Glomerular visceral epithelial cell (primary cell): ENCODE measurements at regions not wholly inside any gene's neighbourhood (a gene's known extent, or its start where the extent isn't known, plus 50 kb on each side); places are given as distances from the start of the nearest gene placed in this dataset.

Experiments
- DNase-seq: peaks from one replicate; pipeline ENCODE4 v3.0.0-alpha.2; 2016; ENCODE audit errors: extremely low spot score

DNA sequence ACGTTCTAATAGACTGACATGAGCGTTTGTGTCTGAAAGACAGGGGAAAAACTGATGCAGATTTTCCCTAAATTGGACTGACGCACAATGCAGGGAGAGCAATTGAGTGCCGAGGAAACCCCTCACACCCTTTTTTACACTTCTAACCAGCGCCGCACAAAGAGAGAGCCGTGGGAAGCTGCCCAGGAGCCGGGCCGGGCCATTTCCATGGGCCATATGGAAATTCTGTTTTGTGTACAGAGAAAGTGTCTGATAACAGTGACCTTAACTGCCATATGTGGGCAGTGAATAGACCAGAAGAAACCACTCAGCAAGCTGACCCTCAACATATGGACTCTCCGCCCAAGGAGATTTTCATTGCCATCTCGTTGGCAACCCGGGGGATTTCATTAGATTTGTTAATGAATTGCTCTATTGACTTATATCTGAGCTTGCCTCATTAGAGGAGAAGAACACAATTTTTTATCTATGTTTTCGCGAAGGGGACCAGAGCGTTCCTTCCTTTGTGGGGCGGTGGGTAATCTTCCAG lies 225.9 kb upstream of the IRX3 start:
- DNase-seq, result no peak

DNA sequence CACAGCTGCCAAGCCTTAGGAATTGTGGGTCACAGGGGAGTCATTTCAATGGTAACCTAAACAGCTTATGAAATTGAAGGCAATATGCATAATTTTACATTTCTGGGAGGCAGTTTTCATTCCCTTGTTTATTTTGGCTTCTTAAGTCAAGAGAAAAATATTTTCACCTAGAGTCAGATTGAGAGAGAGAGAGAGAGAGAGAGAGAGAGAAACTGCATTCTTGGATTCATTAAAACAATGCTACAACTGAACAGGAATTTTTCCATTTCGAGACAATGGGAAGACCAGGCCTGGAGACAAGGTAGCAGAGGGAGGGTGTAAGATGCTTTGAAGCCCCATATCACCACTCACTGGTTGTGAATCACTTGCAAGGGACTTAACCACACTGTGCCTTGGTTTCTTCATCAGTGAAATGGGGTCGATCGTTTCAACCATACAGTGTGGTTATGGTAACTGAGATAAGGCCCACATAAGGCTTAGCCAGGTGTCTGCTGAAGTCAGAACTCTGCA lies 224.7 kb upstream of the IRX3 start:
- no peak for DNase-seq

DNA sequence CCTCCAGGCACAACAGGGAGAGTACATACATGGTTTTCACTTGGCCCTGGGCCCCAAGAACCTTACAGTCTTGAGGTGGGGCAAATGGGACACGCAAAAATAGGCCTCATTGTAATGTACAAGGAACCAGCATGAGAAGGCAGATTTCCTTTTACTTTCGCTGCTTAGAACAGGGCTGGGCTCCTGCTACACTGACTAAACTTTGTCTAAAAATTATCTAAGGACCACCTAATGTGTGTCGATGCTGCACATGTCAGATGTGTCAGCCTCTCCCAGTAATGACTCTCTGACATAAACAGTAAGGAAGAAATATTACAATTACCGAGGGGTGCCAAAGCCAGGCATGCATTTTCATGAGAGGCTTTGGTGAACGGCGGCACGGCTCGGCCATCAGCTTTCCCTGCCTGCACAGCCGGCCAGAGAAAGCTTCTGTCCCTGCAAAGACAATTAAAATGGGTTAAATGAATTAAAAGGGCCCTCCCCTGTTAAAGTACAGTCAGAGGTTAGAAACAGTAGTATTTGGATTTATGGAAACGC lies 224.2 kb upstream of the IRX3 start:
- DNase-seq, result no peak

DNA sequence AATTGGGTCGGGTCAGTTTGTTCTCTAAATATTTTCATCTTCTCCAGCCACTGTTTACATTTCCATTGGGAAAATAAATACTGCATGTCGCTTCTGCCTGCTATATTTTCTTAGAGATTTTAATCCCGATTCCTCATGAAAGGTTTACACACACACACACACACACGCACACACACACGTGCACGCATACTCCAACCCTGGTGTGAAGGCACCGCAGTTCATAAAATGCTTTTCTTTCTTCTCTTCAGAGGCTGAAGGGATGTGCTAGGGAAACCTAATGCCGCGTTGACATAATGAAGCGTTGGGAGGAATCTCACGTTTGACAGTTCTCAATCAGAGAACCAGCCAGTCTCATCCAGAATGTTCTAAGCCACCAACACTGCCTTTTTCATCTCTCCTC lies 222.9 kb upstream of the IRX3 start:
- DNase-seq, result no peak

DNA sequence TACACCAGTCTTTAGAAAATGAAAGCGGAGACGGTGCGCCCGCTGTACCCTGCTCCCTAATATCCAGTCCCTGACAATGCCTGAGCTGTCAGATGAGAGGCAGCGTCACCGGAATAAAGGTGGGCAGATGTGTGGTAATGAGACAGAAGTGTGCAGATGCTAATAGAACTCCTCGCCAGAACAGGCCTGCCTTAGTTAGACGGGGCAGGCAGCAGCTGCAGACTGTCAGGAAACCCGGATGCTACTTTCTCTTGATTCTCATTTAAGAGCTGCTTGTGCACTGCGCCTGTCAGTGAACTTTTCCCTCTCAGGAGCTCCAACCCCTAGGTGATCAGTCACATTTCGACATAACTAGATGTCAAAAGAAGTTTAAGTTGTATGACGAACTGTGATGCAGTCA lies 221.8 kb upstream of the IRX3 start:
- no peak for DNase-seq

DNA sequence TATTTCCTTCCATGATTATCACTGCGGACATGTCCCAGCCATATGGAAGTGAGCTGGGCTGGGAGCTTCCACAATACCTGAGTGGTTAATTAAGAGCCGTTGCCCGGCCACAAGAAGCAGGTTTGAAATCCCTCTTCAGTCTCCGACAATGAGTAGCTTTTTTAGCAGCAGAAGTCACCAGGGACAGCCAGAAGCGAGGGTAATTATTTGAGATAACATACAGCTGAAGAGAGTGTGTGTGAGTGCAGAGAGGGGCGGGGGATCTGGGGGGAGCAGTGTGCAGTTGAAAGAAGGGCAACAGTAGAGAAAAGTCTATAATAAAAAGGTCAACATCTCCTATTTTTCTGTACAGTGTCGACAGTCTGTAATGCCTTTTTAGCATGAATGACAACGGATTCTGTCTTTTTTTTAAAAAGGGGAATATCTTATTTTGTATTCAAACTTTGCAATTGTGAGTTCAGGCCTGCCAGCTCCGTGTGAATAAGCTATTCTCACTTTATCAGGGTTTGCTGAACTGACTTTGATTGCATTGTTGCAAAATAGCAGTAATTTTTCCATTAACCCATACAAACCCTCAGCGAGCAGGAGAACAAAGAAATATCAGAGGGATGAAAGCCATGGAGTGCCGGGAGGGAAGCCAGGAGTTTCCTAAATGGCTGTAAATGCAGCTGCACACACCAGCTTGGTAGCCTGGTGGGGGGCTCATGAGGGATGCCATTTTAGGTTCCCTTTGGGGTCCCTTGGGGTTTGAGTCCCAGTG lies 220.3 kb upstream of the IRX3 start:
- DNase-seq, result no peak

DNA sequence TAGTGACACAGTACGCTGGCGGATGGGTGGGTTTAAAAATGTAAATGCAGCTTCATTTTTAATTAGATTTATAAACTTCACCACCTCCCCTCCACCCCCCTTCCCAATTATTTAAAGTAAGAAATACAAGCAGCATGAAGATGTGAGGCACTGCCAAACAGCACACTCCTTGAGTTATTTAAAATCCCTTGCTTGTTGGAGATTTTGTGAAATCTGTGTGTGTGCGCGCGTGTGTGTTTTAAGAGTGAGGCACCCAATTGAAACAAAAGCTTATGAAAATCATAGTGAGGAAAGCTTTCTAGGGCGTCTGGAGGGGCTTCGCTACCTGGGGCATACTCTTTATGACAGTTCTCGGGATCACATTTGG lies 219.6 kb upstream of the IRX3 start:
- no peak for DNase-seq

DNA sequence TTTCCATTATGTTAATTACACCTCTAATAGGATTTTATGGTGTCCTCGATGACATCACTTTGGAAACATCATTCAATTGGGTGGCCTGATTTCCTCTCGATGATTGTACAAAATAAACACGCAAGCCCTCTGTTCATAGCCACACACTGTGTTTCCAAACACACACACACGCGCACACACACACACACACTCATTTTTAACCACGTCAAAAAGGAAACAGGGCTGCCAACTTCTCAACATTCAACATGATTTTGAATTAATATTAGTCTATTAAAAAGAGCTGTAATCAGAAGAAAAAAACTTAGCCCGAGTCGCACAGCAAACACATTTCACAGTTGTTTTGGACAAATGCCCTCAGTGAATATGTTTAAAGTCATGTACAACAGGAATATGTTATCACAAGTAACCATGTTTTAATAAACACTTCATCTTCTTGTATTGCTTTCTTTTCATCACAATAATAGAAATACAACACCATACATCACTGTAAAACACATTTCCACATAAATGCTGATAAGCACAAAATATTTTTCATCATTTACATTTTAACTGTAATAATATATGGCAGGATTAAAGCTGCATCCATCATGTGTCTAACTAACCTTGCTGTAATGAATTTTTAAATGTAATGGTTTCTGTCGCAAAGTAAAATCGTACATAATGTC lies 219.1 kb upstream of the IRX3 start:
- no peak for DNase-seq

DNA sequence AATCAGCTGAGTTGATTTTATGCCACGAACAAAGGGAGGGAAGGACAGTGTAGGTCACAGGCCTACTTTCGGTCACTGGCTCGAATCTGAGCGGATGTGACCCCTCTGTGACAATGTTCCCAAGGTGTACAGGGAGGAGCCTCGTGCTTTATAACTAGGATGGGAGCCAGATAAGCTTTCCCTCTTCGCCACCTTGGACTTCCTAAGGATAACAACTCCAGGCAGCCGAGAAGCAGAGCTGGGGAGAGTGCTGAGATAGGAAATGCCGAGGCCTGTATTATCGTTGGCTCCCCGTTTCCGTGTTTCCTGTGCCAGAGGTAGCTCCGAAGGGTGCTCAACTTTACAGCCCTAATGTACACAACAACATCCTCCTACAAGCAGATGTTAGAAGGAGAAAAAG lies 217.8 kb upstream of the IRX3 start:
- DNase-seq, result no peak

DNA sequence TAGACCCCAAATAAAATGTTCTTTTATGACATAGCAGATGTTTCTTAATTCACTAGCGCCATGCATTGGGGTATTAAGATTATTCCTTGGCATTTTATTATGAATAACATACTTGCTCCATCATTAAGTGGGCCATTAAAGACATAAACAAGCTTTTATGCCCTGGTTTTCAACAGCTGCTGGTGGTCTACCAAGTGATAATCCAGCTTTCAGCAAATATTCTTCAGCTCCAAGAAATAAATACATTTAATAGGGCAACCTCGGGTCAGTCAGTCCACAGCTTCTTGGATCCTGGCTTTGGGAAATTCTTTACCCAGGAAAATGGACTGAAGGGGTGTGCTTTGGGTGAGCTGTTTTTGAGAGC lies 217.3 kb upstream of the IRX3 start:
- no peak for DNase-seq

DNA sequence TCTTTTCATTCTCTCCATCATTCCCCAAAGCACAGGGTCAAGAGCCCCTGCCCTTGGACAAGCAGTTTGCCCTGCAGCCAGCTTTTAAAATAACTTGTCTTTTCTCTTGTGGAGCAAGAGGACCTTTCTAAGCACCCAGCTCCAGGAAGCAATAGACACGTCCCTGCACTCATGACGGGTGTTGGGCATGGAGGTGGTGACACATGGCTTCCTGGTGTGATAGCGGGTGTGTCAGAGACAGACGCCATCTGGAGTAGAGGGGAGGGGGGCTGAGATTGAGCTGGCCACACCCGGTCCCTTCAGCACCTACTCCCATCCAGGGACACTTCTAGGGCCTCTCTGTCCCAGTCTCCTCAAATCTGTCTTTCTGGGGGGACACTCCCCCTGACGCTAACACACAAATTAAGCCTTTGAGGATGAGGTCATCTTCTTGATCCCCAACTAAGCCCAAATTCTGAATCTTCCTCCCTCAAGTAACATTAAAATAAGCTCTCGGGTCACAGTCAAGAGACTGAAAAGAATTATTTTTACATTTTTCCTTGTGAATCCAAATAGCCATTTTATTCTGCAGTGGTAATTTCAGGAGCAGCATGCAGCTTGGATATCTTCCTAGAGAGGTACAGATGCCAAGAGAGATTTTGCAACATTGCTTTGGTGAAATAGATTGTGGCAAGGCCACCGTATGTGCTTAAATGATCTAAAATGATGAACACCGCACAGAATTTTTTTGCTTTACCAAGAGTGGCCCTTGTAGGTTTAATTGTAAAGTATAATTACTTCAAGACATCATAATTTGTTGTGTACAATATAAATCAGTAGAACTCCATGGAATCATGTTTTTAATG lies 216.6 kb upstream of the IRX3 start:
- DNase-seq, result no peak

DNA sequence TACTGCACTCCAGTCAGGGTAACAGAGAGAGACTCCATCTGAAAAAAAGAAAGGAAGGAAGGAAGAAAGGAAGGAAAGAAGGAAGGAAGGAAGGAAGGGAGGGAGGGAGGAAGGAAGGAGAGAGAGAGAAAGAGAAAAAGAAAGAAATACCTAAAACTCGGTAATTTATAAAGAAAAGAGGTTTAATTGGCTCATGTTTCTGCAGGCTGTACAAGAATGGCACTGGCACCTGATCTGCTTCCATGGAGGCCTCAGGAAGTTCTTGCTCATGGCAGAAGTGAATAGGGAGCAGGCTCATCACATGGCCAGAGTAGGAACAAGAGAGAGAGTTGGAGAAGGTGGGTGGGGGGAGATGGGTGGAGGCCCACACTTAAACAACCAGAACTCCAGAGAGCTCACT lies 215.2 kb upstream of the IRX3 start:
- no peak for DNase-seq

DNA sequence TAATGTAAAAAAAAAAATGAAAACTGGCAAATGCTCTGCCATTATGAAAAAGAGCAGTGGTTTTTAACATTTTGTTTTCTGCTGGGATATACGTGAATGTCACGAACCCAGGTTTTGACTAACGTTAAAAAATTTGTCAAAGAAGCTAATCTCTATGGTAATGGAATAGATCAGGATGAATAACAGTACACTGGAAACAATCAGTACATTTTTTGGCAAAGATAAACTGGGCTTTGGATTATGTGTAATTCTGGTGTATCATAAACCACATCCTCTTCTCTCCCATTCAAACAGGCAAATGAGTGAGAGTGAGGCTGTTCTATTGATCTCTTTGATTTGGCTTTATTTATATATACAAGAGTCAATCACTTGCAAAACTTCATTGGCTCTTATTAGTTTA lies 207.0 kb upstream of the IRX3 start:
- no peak for DNase-seq

DNA sequence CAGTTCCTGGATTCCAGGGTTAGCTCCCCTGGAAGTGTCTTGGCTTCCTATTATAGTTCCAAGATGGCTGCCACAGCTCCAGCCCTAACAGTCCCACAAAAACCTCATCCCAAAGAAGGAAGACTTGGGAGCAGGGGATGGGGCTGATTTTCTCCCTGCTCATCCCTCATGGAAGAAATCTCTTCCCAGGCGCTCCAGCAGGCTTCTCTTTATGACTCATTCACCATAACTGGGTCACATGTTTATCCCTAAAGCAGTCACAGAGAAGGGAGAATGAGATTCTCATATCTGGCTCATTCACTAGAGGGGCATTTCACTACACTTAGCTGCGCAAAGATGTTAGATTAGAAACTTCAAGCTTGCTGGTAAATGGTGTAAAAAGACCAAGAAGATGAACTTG lies 206.5 kb upstream of the IRX3 start:
- no peak for DNase-seq

DNA sequence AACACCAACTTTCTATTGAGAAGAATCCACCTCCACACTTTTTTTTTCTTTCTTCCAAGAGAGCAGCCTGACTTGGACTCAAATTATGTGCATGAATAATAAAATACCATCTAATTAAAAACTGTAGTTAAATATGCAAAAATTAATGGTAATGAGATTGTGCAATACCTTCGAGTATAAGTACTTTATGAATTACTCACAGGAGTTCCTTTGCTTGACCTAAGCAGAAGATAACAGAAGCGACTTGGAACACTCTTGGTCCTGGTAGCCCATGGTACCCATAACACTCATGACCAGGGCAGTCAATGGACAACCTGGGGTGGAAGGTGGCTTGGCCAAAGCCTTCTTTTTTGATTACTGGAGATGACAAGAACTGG lies 203.5 kb upstream of the IRX3 start:
- no peak for DNase-seq

DNA sequence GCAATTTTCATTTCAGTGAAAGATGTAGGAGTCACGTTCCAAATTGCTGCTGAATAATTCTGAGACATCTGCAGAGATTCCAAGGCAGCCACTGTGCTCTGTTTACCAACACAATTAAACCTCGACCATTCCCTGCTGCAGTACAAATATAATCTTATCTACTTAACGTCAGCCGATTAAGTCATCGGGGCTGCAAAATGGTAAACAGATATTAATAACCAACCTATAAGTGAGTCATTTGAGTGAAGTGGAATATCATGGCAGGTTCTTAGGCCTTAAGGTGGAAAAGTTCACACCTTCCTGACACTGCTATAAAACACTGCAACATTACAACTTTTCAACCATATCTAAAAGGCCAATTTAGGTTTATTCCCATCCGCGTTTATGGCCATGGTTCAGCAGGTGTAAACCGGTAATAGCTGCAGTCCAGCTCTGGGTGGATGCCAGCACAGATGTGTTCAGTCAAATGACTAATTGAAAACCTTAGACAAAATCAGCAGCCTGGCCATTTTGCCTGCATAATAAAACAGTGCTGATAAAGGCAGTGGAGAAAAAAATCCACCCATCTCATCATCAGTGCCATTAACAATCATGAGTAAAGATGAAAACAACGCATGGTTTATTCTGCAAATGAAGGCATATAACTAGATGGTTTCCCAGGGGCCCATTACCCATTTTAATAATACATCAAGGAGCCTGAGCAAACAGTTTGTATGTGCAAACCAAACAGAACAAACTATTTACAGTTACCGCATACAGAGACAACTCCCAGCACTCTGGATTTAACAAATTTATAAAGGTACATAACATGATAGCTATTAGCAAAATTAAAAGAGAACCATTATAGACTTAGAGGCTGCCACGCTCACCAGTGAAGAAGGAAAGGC lies 202.9 kb upstream of the IRX3 start:
- DNase-seq, result no peak

DNA sequence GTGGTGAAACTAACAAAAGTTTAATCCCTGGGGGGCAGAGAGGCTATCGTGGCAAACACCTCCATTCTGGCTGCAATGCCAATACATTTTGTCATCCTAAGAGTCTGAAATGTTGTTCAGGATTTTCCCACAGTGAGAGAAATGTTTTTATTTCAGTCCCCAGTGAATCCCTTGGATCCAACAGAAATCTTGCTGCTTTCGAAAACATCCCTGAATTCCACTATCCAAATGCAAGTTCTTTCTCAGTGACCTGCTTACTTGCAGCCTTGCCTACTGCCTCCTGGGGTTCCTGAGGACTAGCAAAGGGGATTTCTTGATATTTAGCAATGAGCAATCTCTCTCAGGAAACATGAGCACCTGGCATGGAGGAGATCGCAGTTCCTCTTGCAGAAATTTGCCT lies 202.1 kb upstream of the IRX3 start:
- DNase-seq, result no peak

DNA sequence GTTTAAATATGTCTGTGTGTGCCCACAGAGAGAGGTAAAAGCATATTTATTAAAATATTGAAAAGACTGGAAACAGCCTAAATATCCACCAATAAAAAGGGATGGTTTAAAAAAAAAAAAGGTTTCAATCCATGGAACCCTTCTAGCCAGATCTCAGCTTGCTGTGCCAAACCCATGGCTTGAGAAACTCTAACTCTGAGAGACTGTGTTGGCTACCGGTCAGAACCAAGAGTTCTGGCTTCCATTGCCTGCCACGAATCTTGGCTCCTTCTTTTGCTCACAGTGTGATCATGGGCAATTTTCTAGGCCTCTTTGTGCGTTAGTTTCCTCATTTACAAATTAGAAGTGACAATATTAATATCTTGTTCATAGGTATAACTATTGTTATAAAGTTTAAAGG lies 201.3 kb upstream of the IRX3 start:
- no peak for DNase-seq

DNA sequence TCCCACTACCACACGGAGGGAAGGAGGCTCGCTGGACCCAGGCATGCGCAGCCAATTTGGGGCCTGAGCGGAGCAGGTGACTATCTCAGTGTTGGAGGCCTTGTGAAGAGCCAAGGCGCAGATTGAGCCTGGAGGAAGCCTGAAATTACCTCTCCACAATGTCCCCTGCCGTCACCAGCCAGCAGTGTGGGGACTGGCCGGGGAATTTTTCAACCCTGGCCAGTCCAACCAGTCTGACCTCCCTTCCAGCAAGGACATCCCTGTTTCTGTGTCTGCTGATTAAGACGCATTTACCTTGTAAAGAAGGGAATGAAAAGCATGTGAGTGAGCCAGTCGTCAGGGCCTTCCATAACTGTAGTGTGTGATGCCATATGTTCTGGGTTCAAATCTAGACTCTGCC lies 198.1 kb upstream of the IRX3 start:
- DNase-seq, result no peak

DNA sequence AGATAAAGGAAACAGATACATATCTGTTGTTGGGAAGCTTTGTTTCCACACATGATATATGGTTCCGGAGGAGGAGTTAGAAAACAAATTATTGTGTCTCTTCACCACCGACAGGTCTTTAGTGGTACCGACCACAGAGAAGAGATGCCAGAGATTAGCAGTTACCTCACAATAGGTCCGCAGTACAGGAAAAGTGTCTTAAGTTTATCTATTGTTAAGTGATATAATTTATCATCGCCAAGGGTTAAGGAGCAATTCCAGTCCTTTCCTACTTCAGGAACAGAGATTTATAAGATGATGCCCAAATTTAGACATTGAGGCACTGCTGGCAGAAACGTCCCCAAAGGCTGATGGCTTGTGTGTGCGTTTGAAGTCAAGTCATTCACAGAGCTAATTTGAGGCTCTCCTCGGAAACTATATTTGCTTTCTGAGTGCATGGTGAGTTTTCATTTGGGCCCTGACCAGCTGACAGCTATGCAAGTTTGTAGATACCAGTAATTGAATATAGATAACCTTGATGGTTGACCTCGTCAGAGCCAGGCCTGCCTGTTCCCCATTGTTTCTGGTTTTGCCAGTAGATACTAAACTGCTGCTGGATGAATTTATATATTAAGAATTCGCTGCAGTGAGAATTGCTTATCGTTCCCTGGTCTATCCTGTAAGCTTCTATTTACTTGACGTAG lies 196.4 kb upstream of the IRX3 start:
- no peak for DNase-seq

DNA sequence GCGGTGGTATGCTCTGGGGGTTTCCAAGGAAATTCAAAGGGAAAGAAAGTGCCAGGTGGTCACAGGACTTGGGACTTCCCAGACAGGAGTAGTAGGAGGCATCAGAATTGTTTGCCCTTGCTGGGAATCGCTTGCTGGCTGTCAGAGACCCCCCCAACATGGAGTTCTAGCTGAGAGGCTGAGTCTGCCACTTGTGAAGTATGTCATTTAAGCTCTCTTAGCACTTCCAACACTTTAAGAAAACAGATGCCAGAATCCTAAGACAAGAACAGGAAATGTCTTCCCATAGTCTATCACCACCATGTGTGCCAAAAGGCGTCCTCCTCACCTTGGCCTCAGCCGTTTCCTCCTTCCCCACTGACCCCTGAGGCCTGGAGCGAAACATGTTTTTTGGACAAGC lies 193.8 kb upstream of the IRX3 start:
- DNase-seq, result no peak
